NCI-H1930 (cell line): ENCODE measurements at regions not wholly inside any gene's neighbourhood (a gene's known extent, or its start where the extent isn't known, plus 50 kb on each side); places are given as distances from the start of the nearest gene placed in this dataset.
A peak's percentile ranks its signal among the peaks of the same experiment; 100 is the strongest.

Source experiments
- DNase-seq, 2 experiments: peaks; one replicate each; lab custom pipeline; 2025; lab: John Stamatoyannopoulos, UW

DNA sequence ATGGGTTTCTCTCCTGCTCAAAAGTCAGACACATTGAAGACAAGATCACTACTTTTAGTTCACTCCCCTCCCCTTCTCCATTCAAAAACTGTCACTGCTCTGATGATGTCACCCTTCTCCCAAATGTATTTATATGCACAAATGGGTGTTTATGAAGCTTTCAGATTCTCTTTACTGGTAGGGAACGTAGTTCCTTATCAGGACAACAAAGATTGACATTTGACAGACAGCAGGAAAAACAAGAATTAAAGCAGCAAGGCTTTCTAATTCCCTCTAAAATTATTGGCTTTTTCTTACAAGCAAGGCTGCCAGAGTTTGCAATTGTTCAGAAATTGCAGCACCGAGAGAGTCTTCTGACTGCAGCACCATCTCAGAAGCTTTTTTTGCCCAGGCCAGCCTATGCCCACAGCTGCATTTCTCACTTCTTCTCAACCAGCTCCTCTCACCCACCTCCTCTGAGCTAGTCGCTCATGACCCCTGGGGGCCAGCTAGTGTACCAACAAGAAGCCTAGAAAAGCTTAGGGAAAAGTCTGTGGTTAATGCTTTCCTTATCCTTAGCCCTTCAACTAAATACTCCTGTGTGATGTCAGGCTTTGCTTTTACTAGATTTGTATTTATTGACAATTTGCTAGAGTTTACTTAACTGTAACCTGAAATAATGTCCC is 265.1 kb downstream of the HTR7 start:
- peak; percentile 6 to 19 for DNase-seq

DNA sequence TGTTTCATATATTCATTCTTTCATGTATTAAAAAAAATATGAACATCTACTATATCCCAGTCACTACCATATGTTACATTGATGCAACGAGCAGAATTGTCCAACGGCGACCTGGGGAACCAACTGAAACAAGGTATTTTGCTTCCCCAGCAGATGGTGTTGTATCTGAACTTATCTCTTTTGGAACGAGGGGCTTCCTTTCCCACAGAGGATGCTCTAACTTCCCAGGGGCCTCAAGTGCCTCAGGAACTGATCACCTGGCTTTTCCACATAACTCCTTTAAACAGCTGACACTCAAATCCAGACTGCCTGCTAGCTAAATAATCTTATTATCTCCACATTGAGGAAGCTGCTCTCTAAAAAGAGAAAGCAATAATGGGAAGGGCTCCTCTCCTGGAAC is 259.3 kb downstream of the HTR7 start:
- no peak for DNase-seq

DNA sequence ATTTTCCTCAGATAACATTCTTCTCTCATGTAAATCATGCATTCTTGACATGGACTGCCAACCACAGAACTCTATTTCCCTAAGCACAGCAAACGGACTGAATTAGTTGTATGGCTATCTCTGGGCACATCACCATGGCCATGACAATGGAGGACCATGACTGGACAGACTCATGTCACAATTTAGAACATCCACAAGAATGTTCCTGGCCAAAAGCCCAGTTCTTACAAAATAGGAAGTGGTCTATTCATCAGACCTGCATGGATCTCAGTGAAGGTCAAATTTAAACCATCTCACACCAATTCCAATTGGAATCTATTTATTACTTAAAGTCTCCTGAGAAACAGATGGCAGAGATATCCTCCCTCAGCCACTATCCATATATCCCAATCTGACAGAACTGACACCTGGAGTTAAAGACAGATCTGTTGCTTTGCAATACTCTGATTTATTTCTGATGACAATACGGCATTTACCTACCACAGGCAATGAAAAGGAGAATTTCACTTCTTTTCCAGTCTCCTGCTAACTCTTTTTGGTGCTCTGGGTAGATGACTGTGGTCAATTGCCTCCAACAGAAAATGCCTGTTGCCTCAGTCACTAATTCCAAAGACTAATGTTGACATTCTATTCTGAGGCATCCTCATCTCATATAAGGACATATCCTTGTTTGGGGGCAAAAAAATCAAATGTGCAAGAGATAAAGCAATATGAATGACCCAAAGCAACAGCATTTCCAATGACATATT is 254.8 kb downstream of the HTR7 start:
- DNase-seq = no peak

DNA sequence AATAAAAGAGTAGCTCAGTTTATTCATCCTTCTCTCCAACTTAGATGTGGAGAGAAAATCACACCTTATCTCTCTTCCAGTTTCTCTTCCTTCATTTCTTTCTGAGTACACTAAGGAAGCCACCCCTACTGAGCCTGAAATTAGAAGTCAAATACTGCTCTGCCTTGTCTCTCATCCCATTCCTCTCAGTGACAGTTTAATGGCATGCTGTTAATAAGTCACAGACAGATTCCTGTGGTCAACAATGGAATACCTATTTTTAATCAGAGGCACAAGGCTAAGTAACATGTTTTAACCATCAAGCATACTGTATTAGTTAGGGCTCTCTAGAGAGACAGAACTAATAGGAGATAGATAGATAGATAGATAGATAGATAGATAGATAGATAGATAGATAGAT is 253.2 kb downstream of the HTR7 start:
- DNase-seq = no peak

DNA sequence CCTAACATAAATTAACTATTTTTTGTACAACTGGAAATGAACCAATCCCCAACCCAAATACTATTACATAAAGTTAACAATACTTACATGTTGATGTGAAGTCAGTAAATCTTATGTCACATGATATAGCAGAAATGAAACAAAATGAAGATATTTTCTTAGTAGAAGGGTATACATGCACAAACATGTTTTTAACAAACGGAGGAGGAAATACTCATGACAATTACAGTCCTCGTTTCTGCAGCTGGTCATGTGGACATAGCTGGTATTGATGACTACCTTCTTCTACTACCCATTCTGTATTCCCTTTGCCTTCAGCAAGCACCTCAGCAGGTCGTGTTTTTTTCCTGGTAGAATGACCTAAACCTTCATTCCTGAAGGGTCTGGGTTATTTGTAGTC is 252.3 kb downstream of the HTR7 start:
- DNase-seq = no peak

DNA sequence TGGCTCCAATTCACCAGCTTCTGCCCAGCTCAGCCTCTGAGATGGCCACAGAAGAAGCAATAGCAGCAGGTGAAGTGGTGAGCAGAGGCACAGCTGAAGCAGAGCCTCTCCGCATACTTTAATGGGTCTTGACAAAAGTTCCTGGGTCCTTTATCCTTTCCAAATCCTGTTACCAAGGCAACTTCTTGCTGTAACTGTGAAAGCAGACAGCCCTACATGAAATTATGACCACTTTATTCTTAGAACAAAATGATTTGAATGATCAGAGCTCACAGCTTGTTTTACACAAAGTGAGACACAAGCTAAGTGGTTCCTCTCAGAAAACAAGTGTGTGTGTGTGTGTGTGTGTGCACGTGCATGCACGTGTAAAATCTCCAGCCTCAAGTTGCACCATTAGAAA is 245.6 kb downstream of the HTR7 start:
- DNase-seq = no peak

DNA sequence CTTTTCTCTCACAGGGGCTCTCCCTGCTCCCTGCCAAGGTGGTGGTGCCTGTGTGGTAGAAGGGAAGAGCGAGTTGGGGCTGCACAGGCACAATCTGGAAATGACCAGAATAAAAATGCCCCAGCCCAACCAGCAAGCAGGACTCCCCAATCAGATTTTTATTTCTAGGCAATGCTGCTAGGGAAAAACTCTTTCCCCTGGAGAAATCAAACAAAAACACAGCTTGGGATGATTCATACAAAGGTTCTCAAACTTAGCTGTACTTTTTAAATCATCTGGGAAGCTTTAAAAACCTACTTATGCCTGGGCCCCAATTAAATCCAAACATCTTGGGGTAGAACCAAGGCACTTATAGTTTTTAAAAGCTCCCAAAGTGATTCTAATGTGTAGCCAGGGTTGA is 243.2 kb downstream of the HTR7 start:
- no peak for DNase-seq

DNA sequence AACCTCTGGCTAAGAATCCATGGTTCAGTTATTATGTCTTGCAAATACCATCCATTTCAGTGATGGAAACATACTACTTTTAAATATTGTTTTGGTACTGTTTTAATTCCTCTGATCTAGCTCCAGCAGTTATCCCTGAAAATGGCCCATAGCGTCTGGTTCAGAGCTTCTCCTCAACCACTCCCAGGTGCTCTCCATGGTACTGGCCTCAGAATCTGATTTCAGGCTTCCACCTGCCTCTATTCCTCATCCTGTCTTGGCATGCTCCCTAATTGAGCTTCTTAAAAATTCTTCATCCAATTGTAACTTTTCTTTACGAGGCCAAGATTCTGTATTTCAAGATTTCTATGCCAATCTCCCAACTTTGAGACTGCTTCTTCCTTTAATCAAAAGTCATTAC is 236.3 kb downstream of the HTR7 start:
- no peak for DNase-seq

DNA sequence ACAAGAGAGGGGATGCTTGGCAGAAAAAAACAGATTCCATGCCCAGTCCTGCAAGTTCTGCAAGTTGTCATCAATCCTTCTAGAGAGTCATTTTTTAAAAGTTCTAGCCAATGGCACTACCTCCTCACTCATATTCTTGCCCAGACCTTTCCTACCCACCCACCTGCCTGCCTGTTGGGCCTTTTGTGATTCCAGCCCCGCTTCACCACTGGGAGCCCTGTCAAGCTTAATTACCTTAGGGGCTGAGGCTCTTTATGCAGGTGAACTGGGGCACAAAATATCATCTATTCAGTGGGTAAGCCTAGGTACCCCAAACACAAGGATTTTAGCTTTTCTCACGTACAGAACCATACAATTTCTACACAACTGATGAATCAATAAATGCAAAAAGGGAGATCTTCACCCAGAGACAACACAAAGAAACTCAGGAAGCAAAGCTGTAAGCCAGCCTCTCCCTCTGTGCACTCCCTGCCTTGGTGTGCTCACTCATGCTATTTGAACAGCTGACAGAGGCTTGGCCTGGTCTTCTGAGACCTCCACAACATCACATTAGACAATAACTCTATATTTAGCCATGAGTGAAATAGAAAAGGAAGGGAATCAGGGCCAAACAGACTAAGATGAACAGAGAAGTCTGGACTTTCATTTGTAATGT is 222.6 kb downstream of the HTR7 start:
- no peak for DNase-seq

DNA sequence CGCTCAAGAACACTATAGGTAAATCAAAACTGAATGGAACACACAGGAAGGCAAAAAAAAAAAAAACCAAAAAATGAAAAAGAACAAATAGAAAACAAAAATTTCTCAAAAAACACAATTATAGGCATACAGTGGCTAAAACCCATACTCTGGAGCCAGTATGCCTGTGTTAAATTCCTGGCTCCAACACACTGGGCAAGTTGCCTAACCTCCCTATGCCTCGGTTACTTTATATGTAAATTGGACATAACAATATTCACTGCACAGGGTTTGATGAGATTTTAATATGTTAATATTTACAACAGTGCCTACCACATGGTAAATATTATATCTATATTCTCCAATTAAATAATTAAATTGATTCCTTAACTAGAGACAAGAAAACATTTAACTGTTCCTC is 217.1 kb downstream of the HTR7 start:
- DNase-seq = no peak

DNA sequence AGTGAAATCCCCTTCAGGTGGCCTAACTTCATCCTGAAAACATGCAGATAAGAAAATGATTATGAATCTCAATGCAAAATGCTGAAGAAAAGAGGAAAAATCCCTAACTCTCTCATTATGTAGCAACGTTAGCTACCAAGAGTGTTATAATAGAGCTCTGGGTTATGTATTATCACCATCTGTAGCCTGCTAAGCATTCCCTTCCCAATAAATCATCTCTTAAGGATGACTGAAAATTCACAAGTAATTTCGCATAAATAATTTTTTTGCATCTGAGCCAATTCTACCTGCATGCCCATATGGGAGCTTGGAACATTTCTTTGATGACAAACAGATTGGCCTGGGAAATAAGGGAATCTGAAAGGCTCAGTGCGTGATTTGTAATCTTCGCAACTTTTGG is 216.1 kb downstream of the HTR7 start:
- no peak for DNase-seq

DNA sequence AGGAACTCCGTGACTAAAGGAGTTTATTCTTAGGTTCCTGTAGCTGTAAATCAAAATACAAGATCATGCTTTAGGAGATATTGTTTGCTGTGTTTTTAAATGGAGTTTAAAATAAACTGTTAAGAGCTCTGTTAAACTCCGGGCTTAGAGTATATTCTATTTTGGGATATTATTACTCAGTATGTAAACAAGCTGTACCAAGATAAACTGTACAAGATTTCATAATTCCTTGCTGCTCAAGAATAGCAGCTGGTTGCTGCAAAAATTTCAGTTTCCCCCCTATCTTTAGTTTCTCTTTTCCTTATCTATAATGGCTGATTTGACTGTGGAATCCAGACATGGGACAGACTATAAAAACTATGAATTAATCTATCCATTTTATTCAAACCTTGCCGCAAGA is 215.7 kb downstream of the HTR7 start:
- no peak for DNase-seq

DNA sequence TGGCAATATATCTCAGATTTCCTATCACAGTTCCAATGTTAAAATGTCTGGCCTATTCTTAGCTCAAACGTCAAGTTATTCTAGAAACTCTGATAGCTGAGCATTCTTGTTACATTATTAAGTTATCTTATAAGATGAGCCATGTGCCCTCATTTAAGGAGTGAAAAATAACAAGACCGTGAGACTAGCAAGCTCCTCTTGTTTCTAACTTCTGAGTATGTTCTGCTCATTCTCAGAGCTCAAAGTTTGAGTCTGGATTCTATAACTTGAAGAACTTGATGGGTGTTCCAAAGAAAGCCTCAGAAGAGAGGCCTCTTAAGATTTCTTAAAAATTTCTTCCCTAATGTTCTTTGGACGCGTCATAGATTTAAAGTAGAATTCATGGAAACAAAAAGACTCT is 215.2 kb downstream of the HTR7 start:
- no peak for DNase-seq

DNA sequence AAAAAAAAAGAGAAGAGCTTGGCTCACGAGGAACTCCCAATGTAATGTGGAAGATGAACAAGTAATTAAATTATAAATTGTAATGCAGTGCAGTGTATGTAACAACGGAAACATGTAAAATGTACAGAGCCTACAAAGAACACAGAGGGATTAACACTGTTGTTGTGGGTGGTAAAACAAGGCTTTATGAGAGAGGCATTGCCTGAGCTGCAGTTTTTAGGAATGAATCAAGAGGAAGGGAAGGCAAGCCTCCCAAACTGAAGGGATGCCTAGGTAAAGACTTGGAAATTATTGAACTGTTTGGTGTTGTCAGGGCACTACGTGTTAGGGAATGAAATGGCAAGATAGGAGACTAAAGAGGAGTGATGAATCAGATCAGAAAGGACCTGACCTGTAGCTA is 213.7 kb downstream of the HTR7 start:
- no peak for DNase-seq

DNA sequence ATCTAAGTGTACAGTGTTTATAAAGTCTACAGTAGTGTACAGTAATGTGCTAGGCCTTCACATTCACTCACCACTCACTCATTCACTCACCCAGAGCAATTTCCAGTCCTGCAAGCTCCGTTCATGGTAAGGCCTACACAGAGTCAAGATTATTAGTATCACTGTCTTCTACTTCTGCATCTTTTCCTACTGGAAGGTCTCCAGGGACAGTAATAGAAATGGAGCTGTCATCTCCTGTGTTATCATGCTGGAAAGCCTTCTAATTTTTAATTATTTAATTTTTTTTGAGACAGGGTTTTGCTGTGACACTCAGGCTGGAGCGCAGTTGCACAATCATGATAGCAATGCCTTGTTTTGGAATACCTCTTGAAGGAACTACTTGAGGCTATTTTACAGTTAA is 207.0 kb downstream of the HTR7 start:
- no peak for DNase-seq

DNA sequence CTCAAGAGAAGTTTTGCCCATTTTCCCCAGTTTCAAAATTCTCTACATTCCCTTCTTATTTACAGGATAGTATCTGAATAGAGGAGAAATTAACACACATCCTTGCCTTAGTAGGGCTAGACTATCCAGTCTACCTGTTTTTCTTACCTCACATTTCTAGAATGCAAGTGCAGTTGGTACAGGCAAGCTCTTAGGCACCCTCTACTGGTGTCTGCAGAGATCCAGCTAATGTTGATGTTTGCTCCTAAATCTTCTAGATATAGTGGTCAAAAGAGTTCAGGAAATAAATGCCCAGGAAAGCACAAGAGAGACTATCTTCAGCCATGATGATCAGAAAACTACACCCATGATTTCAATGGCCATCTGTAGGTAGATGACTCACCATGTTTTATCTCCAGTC is 205.3 kb downstream of the HTR7 start:
- no peak for DNase-seq

DNA sequence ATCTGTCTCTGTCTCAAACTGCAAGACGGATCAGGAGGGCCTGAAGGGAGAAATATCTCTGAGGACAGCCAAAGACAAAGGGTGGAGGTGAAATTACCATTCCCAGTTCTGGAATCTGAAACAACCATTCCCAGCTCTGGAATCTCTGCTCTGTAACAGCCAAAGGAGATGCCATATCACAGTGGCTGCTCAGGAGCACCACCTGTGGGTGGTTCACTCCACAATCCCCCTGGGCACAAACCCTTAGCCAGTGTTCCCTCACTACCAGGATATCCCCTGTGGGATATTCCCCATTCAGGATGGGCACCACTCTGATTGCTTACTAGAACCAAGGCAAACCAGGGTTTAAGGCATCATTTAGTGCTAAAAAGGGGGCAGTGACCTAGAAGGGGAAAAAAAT is 199.0 kb downstream of the HTR7 start:
- no peak for DNase-seq

DNA sequence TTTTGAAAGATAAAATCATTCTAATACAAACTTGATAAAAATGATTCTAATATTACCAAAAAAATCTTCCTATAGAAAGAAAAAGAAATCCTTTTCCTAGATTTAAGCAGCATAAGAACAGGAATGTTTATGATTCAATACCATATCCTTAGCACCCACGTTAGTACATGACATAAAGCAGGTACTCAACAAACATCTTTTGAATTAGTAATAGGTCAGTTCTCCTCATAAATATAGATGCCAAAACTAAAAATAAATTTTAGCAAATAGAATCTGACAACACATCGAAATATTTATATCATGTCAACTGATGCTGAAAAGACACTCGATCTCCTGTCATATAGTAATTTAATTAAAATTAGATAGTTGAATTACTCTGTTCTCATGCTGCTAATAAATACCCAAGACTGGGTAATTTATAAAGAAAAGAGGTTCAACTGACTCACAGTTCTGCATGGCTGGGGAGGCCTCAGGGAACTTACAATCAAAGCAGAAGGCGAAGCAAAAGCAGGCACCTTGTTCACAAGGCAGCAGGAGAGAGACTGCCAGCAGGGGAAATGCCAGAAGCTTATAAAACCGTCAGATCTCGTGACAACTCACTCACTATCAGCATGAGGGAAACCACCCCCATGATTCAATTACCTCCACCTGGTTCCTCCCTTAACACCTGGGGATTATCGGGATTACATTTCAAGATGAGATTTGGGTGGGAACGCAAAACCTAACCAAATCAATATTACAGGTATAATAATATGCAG is 191.8 kb downstream of the HTR7 start:
- no peak for DNase-seq

DNA sequence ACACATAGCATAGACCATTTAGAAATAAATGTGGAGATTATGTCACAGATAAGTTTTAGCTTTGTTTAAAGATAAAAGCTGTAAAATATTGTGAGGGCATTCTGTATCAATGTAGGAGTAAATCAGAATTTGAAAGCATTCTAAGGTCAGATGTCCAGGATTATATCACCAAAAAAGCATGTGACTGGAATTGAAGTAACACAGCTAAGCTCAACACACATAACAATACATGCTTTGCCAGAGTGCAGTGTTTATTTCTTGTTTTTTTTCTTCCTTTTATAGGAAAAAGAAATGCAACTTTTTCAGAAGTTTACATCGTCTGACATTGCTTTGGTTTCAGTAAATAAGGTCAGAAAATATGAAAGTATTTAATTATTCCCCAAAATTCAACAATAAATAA is 183.4 kb downstream of the HTR7 start:
- DNase-seq = no peak

DNA sequence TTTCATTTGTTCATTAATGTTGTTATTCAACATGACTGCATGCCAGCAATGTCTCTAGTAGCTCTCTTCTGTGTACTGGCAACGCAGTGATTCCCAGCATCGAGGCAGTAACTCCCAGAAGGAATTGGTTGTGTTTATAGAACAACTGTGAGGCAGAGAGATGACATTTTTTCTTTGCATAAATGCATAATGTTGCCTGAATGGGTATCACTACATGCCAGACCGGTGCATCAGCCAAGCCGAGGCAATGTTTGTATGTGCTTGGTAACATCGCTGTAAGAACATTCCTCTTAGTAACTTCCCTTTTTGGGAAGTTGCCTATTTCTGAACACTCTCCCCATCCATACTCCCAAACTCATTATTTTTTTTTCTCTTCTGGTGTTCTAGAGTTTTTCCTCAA is 182.9 kb downstream of the HTR7 start:
- DNase-seq = no peak

DNA sequence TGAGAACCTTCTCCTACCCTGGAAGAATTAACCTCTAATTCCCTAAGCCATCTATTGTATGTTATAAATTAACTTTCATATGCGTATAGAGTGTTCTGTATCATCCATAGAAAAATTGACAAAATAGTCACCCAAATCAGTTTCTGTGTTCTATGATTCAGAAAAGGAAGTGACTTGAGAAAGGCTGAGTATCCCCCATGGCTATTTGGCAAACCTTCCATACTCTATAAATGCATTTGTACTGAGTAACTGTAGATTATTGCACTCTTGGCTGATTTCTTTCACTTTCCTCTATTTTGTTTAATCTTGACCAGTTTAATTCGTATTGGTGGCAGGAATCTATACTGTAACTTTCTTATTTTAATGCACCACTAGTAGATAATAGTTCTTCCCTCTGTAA is 182.2 kb downstream of the HTR7 start:
- DNase-seq = no peak
